ENCODE measurements at regions not wholly inside any gene's neighbourhood (a gene's known extent, or its start where the extent isn't known, plus 50 kb on each side); places are given as distances from the start of the nearest gene placed in this dataset.

DNA sequence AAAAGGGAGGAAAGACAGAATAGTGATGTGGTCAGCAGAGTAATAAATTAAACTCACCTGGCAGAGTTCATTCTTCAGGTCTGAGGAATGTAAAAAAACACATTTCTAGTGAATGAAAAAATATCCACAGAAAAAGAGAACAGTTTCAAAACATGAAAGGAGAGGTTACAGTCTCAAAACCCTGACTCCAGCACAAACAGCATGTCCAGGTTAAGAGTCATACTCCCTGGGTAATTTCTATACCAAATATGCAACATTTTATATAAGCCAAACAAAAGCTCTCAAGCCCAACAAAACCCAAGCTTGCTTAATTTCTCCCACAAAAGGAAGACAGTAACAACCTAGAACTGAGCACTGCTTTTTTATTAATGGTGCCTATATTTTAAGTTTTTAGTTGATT, 173.0 kb downstream of the NTMT2 start:
- DNase-seq = no peak

DNA sequence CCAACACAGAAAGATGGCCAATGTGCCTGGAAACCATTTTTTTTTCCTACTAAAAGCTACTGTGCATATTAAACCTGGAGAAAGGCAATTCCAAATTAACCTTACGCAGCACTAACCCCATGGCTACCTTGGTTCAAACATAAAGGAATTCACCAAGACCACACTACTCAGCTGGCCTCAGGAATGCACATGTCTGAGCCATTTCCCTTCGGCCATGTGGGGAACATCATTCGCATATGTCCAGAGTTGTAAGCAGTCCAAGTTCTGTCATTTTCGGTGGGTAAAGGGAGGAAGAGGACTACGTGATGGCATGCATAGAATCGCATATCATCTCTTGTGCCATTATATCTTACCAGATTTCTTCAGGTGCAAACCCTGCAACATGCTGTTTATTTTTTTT, 175.4 kb downstream of the NTMT2 start:
- DNase-seq = no peak

DNA sequence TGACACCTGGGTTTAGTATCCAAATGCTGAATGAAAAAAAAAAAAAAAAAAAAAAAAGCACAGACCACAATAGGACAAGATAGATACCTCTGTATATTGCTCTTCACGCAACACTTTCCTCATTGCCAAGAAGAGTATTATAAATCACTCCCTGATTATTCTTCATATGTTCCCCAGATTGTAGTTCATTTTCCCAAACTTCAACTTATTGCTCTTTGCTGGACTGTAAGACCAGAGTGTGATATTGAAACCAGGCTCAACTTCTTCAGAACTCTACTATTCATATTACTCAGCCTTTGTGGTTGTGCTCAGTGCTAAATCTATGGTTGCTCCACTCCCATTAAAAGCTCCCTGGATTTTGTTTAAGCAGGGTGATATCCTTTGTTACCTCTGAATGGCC, 180.4 kb downstream of the NTMT2 start:
- DNase-seq = no peak

DNA sequence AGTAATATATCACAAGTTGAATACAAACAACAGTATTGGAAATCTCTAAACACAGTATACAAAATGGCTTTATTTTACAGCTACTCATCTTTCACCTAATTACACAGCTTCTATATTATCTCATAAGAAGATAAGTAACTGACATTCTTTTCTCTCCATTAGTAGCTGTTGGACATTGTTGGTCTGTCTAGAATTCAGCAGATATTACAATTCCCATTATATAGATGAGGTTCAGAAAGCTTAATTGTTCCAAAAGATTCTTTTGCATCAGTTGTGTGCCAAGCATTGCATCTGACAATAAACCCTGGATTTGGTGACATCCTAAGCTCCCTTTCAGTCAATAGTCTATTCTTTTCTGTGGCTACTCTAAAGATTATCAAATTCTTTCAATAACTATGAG, 187.0 kb downstream of the NTMT2 start:
- DNase-seq = no peak

DNA sequence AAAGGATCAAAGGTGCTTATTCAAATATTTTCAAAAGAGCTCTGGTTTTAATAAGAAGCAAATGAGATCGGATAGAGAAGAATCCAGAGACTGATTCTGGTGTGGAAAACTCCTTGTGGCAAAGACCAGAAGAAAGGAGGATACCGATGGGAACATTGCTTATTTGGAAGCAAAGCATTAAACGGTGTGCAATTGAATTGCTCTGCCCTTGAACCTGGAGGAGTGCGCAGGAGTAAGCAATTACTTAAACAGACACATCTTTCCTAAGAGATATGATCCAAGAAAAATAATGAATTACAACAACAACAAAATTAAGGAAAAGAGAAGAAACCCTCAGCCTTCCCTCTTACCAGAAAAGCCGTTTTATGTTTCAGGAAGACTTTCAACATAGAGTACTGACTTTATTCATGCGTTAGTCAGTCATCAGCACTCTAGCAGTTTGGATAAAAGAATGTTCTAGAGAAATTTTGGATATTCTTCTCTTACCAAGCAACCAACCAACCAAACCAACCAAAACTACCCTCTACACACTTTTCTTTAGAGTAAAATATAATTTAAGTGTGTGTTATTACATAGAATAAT, 191.7 kb downstream of the NTMT2 start:
- DNase-seq = no peak

DNA sequence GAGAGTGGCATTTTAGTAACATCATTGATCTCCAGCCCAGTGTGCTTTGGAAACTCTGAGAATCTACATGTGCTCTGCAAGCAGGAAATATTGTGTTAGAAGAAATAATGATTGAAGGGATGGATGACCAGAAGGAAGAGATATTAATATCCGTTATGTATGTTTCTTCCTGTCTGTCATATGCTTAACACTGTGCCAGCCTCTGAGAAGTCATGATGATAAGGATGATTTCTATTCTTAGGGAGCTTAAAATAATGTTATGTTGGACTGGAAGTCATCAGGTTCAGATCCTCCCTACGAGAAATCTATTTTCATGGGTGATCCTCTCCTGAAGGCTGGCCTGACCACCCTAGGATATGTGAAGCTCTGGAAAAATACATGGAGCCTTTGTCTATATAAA, 192.4 kb upstream of the GORAB start:
- no peak for DNase-seq

DNA sequence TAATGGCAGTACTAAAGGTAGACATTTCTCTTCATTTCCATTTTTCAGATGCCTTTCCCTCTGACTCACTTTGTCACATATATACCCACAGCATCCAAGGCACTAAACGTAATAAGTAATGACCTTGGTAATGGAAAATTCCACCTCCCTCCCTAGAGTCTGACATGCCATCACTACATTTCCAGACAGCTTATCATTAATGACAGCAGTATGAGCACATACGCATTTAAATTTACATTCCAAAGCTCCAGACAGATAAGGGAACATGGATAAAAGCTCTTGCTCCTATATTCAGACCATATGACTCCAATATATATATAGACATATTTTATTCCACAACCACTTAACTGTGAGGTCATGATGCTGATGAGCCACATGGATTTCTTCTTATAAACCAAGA, 191.7 kb upstream of the GORAB start:
- no peak for DNase-seq

DNA sequence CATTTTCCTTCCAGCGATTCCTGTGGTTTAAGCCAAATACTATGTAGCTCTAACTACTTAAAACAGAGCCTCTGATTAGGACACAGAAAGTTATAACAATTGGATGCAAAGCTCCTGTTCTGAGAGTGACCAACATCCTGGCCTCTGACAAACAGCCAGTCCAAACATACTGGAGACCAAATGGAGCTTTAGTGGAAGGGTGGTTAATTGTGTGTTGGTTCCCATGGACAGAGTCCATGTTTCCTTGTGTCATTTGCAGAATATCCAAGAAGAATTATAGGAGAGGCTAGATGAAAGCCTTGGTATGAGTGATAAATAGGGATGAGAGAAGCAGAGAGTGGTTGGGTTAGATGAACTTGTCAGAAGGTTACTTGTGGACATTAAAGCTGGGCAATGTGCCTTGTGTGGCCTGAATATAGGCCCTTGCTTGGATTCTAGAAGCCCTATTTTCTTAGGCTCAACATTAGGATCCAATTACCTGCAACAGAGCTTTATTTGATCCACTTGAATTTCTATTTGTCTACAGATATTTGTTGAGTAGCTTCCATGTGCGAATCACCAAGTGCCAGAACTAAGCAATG, 180.5 kb upstream of the GORAB start:
- DNase-seq = no peak

DNA sequence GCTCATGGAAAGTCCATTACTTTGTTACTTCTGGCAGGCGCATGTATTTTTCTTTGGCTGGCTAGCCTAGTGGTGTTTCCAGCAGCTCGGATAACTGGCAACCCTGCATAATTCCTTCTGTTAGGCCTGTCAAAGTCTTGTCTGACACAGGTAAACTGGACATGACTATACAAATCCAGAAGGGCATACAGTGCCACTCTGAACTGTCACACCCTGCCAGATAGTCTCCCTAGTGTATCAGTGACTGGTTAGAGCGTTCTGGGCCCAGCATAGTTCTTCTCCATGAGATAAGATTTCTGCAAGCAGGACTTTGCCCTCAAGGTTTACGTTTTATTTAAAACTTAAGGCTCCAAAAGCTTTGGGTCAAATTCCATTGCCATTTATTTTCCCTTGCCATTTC, 177.7 kb upstream of the GORAB start:
- no peak for DNase-seq

DNA sequence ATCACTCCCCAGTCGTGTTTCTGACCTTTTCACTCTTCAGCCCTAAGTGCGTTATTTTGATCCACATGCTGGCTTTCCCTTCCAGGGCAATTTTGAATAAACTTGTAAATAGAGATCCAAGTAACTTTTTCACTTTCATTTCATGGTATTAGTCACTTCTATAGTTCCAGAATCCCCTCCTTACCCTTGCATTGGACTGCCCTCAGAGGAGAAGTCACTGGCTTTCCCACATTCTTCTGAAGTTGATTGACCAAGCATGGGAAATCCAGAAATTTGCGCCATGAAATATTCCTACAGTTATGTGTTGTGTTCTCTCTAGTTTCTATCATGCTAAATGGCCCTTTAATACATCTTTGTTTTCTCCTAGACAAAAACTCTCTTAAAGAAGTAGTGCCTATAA, 177.3 kb upstream of the GORAB start:
- DNase-seq = no peak

DNA sequence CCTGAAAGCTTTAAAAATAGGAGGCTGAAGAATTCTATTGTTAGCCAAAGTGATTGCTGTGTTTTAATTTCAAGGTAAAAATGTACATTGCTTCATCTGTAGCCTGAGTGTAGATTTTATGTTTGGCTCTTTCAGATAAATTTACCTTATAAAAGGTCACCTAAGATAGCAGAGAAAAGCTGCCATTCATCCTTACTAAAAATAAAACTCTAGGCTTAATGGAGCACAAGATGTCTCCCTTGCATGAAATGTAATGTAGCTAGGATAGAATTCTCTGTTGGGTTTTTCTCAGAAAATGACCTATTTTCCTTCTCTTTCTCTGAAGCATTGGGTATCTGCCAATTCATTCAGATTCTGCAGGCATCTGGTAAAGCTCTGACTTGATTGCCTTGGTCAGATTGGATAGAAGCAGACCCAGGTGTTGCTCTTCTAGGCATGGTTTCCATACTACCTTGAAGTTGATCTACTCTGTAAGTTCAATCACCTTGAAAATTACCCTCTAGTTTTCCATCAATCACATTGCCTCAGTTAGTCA, 176.6 kb upstream of the GORAB start:
- DNase-seq = no peak

DNA sequence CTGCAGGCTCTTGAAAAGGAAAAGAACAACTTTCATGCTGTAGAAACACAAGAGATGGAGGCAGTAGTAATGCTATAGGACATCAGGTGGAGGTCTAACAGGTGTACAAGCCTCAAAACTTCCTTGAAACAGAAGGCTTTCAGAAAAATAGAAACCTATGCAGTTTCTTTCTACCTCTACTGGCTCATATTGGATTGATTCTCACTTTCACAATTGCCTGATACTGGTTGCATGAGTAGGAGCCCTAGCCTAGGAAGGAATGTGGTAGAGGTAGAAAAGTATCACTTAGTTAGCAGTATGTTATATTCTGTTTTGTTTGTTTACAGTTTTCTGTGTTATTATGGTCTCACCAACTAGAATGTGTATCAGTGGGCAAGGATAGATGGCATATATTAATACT, 175.4 kb upstream of the GORAB start:
- no peak for DNase-seq

DNA sequence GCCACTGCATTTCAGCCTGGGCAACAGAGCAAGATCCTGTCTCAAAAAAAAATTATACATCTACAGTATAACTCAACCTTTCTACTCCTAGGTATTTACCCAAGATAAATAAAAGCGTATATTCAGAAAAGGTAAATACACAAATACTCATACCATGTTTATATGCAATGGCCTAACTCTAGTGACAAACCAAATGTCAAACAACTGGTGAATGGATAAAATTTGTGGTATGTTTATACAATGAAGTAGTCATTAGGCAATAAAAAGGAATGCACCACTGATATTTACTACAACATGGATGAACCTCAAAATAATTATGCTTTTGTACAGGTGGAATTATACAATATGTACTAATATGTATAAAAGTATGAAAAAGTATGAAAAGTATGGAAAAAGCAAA, 174.2 kb upstream of the GORAB start:
- no peak for DNase-seq

DNA sequence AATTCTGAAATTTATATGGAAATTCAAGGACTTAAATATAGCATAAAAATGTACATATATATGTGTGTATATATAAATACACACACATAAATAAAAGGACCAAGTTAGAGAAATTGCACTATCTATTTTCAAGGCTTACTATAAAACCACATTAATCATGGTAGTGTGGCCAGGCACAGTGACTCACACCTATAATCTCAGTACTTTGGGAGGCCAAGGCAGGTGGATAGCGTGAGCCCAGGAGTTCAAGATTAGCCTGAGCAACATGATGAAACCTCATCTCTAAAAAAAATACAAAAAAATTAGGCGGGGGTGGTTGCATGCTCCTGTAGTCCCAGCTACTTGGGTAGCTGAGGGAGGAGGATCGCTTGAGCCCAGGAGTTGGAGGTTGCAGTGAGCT, 171.4 kb upstream of the GORAB start:
- DNase-seq = no peak

DNA sequence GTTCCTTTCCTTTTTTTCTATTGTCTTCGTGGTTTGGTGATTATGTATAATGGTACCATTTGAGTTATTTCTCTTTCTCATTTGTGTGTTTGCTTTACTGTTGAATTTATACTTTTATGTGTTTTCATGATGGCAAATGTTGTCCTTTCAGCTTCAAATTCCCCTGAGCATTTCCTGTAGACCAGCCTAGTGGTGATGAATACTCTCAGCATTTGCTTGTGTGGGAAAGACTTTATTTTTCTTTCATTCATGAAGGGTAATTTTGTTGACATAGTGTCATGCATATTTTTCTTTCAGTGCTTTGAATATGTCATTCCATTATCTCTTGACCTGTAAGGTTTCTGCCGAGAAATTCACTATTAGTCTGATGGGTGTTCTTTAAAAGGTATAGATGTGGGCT, 166.6 kb upstream of the GORAB start:
- no peak for DNase-seq

DNA sequence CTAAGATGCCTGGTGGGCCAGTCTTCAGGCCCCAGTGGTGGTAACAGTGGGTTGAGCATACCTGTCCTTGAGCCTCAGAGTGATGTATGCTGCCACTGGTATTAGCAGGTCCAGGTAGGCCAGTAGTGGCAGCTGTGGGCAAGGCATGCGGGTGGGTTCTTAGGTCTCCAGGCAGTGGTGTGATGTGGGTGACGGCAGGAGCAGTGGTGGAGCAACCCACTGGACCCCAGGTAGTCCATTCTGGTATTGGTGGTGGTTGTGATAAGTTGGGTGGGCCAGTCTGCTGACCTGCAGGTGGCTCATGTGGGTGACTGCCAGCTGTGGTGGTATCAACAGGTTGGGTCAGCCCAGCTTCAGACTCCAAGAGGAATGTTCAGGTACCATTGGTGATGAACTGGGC, 165.0 kb upstream of the GORAB start:
- no peak for DNase-seq

DNA sequence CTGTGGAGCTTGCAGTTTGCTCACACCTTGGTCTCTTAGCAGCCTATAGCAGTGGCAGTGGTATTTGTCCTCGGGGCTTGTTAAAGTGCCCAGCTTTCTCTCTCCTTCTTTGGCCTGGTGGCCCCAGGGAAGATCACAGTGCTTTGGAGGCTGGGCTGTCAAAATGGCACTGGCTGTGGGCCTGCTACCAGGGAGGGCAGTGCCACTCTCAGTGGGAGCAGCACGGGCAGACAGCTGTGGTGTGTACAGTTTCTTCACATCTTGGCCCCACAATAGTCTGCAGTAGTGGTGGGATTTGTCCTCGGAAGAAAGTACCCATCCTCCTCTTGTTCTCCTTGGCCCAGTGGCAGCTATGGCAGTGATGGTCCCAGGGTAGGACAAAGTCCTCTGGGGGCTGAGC, 164.4 kb upstream of the GORAB start:
- no peak for DNase-seq

DNA sequence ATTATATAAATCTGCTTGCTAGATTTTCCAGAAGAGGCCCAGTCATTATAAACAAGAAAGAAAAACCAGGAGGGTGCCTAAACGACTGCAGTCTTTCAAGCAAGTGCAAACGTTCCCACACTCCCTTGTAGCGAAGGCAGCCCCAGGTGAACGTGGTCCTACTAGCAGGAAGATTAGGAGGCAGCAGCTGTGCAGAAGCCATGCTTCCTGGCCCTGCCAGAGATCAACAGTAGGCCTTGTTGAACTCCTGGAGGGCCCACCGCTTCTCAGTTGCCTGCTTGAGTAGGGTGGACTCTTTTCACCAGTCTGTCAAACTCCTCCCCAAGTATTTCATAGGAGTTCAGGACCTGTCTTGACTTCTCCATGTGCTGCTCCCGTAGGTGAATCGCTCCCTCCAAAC, 163.0 kb upstream of the GORAB start:
- no peak for DNase-seq

DNA sequence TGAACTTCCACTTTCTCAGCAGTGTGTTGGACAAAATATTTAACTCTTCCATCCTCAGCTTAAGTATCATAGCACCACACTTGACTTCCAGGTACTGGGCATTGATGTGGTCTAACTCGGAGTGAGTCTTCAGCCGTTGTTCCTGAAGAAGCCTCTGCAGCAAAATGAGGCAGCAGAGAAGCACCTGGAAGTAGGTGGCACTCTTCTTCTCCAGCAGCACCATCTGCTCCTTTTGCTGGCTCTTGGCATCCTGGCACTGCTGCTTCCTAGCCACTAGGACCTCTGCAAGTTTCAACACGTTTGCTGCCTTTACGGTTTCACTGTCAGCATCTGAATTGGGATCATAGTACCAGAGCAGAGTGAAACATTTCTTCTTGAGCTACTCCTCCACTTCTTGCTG, 162.5 kb upstream of the GORAB start:
- DNase-seq = no peak

DNA sequence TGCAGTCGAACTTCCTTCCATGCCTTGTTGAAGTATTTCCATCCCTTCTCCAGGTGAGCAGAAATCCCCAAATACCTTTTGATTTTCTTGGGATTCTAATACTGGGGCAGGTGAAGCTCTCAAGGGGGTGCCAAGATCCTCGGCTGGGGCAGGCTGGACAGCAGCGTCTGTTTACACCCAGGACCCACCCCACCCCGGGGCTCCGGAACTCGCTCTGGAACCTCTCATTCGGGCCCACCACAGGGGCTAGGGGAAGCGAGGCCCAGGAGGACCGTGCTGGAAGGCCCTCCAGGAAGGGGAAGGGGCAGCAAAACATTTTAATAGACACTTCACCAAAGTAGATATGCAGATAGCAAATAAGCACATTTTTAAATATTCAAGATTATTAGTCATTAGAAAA, 161.9 kb upstream of the GORAB start:
- no peak for DNase-seq

DNA sequence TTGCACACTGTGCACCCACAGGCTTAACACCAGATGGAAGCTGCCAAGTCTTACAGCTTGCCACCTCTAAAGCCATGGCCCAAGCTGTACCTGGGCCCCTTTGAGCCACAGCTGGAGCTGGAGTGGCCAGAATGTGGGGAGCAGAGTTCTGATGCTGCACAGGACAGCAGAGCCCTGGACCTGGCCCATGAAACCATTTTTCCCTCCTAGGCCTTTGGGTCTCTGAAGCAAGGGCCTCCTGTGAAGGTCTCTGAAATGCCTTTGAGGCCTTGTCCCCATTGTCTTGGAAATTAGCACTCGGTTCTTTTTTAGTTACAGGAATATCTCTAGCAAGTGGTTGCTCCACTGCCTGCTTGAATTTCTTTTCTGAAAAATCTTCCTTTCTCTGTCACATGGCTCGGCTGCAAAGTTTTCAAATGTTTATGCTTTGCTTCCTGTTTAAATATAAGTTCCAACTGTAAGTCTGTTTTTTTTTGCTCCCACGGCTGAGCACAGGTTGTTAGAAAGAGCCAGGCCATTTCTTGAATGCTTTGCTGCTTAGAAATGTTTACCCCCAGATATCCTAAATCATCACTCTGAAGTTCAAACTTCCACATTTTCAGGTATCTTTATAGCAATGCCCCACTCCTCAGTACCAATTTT, 156.8 kb upstream of the GORAB start:
- no peak for DNase-seq

DNA sequence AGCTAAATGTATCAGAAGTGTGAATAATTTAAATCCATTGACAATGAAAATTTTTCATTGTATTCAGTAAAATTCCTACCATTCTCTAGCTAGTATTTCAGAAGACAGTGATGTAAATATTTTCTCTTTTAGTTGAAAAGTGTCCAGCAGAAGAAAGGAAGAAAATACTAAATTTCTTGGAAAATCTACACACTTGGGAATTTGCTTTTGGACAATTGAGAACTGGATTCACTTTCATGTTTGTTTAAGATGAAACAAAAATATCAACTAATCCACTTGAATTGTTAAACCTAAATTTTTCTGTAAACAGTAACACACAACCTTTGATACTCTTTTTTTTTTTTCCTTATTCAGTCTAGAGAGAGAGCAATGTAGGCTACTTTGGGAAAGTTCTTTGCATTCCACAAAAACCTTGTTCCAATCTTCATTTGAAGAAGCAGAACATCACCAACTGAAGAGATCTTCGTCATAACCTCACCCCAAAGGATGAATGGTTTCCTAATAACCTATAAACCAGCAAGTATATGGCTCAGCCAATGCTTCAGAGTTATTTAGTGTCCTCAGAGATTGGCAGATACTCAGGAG, 155.1 kb upstream of the GORAB start:
- DNase-seq = no peak

DNA sequence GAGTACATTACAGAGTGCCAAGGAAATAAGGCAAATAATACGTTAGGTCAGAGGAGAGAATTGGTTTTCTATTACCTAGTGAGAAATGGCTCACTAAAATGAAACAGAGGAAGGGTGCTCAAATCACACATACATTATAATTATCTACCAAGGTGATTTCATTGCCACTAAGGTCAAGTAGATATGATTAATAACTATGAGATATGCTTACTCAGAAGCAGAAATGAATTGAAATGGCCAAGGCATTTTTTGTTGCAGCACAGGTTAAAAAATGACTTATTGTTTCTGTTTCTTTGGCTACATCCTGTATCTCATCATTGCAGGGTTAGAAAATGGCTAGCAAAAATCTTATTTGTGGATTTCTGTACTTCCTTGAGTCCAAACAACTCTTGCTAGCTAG, 154.5 kb upstream of the GORAB start:
- no peak for DNase-seq

DNA sequence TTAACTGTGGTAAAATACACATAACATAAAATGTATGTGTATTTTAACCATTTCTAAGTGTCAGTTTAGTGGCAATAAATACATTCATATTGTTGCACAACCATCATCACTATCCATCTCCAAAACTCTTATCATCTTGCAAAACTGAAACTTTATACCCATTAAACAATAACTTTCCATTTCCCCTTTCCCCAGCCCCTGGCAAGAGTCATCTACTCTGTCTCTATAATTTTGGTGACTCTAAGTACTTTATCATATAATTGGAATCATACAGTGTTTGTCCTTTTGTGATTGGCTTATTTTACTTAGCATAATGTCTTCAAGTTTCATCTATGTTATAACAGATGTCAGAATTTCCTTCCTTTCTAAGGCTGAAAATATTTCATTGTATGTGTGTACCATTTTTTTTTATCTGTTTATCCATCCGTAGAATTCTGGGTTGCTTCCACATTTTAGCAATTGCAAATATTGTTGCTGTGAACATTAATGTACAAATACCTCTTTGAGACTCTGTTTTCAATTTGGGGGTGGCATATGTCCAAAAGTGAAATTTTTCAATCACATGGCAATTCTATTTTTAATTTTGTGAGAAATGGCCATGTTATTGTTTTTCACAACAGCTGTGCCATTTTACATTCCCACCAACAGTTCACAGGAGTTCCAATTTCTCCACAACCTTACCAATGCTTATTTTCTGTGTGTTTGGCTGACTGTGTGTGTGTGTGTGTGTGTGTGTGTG, 153.9 kb upstream of the GORAB start:
- DNase-seq = no peak
